MM.1S (cell line): ENCODE measurements at regions not wholly inside any gene's neighbourhood (a gene's known extent, or its start where the extent isn't known, plus 50 kb on each side); places are given as distances from the start of the nearest gene placed in this dataset.

Experiments
- CTCF ChIP-seq: fragments of 300-600 bp; sonication (generic); IDR thresholded peaks from 2 replicates; pipeline ENCODE4 v1.5.1; 2016; ENCODE audit warnings: antibody characterized with exemption, low read length, mixed read lengths
- EZH2phosphoT487 ChIP-seq: fragments of 300-600 bp; sonication (generic); IDR thresholded peaks from 2 replicates; pipeline ENCODE4 v1.6.1; 2018; ENCODE audit warnings: antibody characterized with exemption, low read length

- TF ChIP-seq CTCF (no peak), EZH2phosphoT487 (no peak)
Observed at GRCh38 chr2:18831916-18832510, 242.6 kb upstream of the NT5C1B start.
